T1000 (cell line): ENCODE measurements at regions not wholly inside any gene's neighbourhood (a gene's known extent, or its start where the extent isn't known, plus 50 kb on each side); places are given as distances from the start of the nearest gene placed in this dataset.

Experiments
- DNase-seq: peaks from one replicate; lab custom pipeline; 2025; ENCODE audit warnings: mixed read lengths; lab: John Stamatoyannopoulos, UW

- no peak for DNase-seq
Measured at GRCh38 chr12:124096109-124096508, 123.1 kb downstream of the ZNF664 start.

- DNase-seq: no peak
Measured at GRCh38 chr12:124096869-124097434, 123.9 kb downstream of the ZNF664 start.

- no peak for DNase-seq
Measured at GRCh38 chr12:124097701-124098100, 124.7 kb downstream of the ZNF664 start.

GRCh38 chr12:124098101-124098757 is 125.2 kb downstream of the ZNF664 start:
- DNase-seq: no peak

- no peak for DNase-seq
Measured at GRCh38 chr12:124098887-124099286, 125.9 kb downstream of the ZNF664 start.

- DNase-seq: no peak
Measured at GRCh38 chr12:124099661-124100060, 126.6 kb downstream of the ZNF664 start.

GRCh38 chr12:124100572-124101178 is 127.7 kb downstream of the ZNF664 start:
- DNase-seq: no peak

GRCh38 chr12:124105546-124105945 is 132.5 kb downstream of the ZNF664 start:
- DNase-seq: no peak

GRCh38 chr12:124107351-124107750 is 134.3 kb downstream of the ZNF664 start:
- DNase-seq: no peak

- no peak for DNase-seq
Measured at GRCh38 chr12:124109760-124110159, 136.7 kb downstream of the ZNF664 start.

GRCh38 chr12:124110372-124110883 is 137.4 kb downstream of the ZNF664 start:
- DNase-seq: no peak

GRCh38 chr12:124111006-124111405 is 138.0 kb downstream of the ZNF664 start:
- DNase-seq: no peak

- no peak for DNase-seq
Measured at GRCh38 chr12:124114316-124114715, 141.3 kb downstream of the ZNF664 start.

- DNase-seq: no peak
Measured at GRCh38 chr12:124115496-124115895, 142.5 kb downstream of the ZNF664 start.

- DNase-seq: no peak
Measured at GRCh38 chr12:124115976-124116690, 143.1 kb downstream of the ZNF664 start.

GRCh38 chr12:124120739-124121138 is 147.7 kb downstream of the ZNF664 start:
- no peak for DNase-seq

GRCh38 chr12:124122722-124123121 is 149.7 kb downstream of the ZNF664 start:
- no peak for DNase-seq

- no peak for DNase-seq
Measured at GRCh38 chr12:124123296-124124000, 150.4 kb downstream of the ZNF664 start.

- DNase-seq: no peak
Measured at GRCh38 chr12:124125203-124125871, 152.3 kb downstream of the ZNF664 start.

- DNase-seq: no peak
Measured at GRCh38 chr12:124126950-124127655, 154.1 kb downstream of the ZNF664 start.

GRCh38 chr12:124129132-124129531 is 156.1 kb downstream of the ZNF664 start:
- DNase-seq: no peak
